ENCODE measurements at regions not wholly inside any gene's neighbourhood (a gene's known extent, or its start where the extent isn't known, plus 50 kb on each side); places are given as distances from the start of the nearest gene placed in this dataset.

GRCh38 chr17:31699886-31700285 is 159.2 kb downstream of the COPRS start:
- TF ChIP-seq CTCF (IDR thresholded peaks at IDR 0.05; ENCODE audit: low read depth, low read length, missing input control) = no peak
- TF ChIP-seq MAX (IDR thresholded peaks at IDR 0.05) = no peak
- TF ChIP-seq, protein P1, sequence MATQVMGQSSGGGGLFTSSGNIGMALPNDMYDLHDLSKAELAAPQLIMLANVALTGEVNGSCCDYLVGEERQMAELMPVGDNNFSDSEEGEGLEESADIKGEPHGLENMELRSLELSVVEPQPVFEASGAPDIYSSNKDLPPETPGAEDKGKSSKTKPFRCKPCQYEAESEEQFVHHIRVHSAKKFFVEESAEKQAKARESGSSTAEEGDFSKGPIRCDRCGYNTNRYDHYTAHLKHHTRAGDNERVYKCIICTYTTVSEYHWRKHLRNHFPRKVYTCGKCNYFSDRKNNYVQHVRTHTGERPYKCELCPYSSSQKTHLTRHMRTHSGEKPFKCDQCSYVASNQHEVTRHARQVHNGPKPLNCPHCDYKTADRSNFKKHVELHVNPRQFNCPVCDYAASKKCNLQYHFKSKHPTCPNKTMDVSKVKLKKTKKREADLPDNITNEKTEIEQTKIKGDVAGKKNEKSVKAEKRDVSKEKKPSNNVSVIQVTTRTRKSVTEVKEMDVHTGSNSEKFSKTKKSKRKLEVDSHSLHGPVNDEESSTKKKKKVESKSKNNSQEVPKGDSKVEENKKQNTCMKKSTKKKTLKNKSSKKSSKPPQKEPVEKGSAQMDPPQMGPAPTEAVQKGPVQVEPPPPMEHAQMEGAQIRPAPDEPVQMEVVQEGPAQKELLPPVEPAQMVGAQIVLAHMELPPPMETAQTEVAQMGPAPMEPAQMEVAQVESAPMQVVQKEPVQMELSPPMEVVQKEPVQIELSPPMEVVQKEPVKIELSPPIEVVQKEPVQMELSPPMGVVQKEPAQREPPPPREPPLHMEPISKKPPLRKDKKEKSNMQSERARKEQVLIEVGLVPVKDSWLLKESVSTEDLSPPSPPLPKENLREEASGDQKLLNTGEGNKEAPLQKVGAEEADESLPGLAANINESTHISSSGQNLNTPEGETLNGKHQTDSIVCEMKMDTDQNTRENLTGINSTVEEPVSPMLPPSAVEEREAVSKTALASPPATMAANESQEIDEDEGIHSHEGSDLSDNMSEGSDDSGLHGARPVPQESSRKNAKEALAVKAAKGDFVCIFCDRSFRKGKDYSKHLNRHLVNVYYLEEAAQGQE (IDR thresholded peaks at IDR 0.05) = no peak
- no peak for TF ChIP-seq TAF1 (conservative IDR thresholded peaks at IDR 0.05)

All from liver (tissue), 3 donors.